Left lung (tissue), 4 donors: ENCODE measurements at regions not wholly inside any gene's neighbourhood (a gene's known extent, or its start where the extent isn't known, plus 50 kb on each side); places are given as distances from the start of the nearest gene placed in this dataset.

Experiments
- ATAC-seq: fragments of 200-7000 bp; cut with Tn5 transposase; one replicate; pipeline ENCODE4 v1.9.1; 2020; ENCODE audit warnings: moderate library complexity
- DNase-seq, 4 donors: peaks; one replicate each; pipeline ENCODE4 v3.0.0-alpha.2; 2013 to 2020
- H3K27ac ChIP-seq, 2 donors: fragments of 200-600 bp; sonication (generic) in 1 of 2; one replicate each; pipeline versions ENCODE4 v1.5.0 to v1.8.0; 2020 to 2021
- H3K27me3 ChIP-seq, 2 donors: fragments of 200-600 bp; sonication (generic) in 1 of 2; one replicate each; pipeline versions ENCODE4 v1.5.0 to v1.8.0; 2020 to 2021
- H3K36me3 ChIP-seq, 2 donors: fragments of 200-600 bp; sonication (generic) in 1 of 2; one replicate each; pipeline versions ENCODE4 v1.5.0 to v1.8.0; 2020 to 2021
- H3K4me1 ChIP-seq, 2 donors: fragments of 200-600 bp; one replicate each; pipeline ENCODE4 v1.8.0; 2021
- H3K4me3 ChIP-seq, 2 donors: fragments of 200-600 bp; sonication (generic) in 1 of 2; one replicate each; pipeline versions ENCODE4 v1.5.0 to v1.8.0; 2020 to 2021; ENCODE audit warnings: mild to moderate bottlenecking in 1 of 2
- H3K9me3 ChIP-seq, 2 donors: fragments of 200-600 bp; sonication (generic) in 1 of 2; one replicate each; pipeline versions ENCODE4 v1.5.0 to v1.8.0; 2020 to 2021
- CTCF ChIP-seq, 2 donors: fragments of 200-600 bp; sonication (generic) in 1 of 2; IDR thresholded peaks; one replicate each; pipeline versions ENCODE4 v1.5.0 to v1.8.0; 2021; ENCODE audit warnings: antibody characterized with exemption in 2 of 2
- intact Hi-C, 2 donors: fragments of 100-400 bp; cut with DNase I; formaldehyde crosslinking; loops; one replicate each; pipeline versions ENCODE4 v1.11.2 to v1.14.2; 2022
- donor health status: DM: no; HTN: yes; CAD: no.
- donor health status: DM: no; HTN: no; CAD: no.

GRCh38 chr2:41417511-41417910, 630.3 kb upstream of the PKDCC start:
- Histone ChIP-seq H3K36me3 (no peaks in the 10 kb centered on the region), H3K27me3 (no peaks in the 10 kb centered on the region), H3K27ac (no peak overlapping the region), H3K4me1 (no peaks in the 10 kb centered on the region), H3K4me3 (no peak overlapping the region), H3K9me3 (no peaks in the 10 kb centered on the region)
- TF ChIP-seq CTCF (IDR thresholded peaks at IDR 0.05), result no peak
- DNase-seq, result no peak
- intact Hi-C loops, result no loop called here
- ATAC-seq, result no peak

- no peaks in the 10 kb centered on the region for H3K27me3 ChIP-seq
- no peaks in the 10 kb centered on the region for H3K36me3 ChIP-seq
- ATAC-seq (peak; percentile 76), DNase-seq (peak in 1 of 4 donors; percentile 9)
- TF ChIP-seq CTCF (IDR thresholded peaks at IDR 0.05), result no peak
- H3K4me3 ChIP-seq, result no peak overlapping the region
- intact Hi-C loops, result no loop called here
- no peaks in the 10 kb centered on the region for H3K4me1 ChIP-seq
- no peaks in the 10 kb centered on the region for H3K9me3 ChIP-seq
- H3K27ac ChIP-seq, result no peak overlapping the region
Observed at GRCh38 chr2:41420219-41420618, 627.6 kb upstream of the PKDCC start.

- Histone ChIP-seq H3K4me1 (no peaks in the 10 kb centered on the region), H3K27ac (no peak overlapping the region), H3K4me3 (no peak overlapping the region), H3K36me3 (no peaks in the 10 kb centered on the region), H3K9me3 (no peaks in the 10 kb centered on the region), H3K27me3 (no peaks in the 10 kb centered on the region)
- DNase-seq (no peak), ATAC-seq (no peak)
- intact Hi-C loops, result no loop called here
- TF ChIP-seq CTCF (IDR thresholded peaks at IDR 0.05), result no peak
Observed at GRCh38 chr2:41420872-41421271, 626.9 kb upstream of the PKDCC start.

GRCh38 chr2:41431756-41432155, 616.1 kb upstream of the PKDCC start:
- no peak for TF ChIP-seq CTCF (IDR thresholded peaks at IDR 0.05)
- DNase-seq, result no peak

GRCh38 chr2:41432459-41432858, 615.4 kb upstream of the PKDCC start:
- peaks cover 0 to 8% of the 10 kb centered on the region in 2 donors for H3K9me3 ChIP-seq
- no peak for TF ChIP-seq CTCF (IDR thresholded peaks at IDR 0.05)
- no peaks in the 10 kb centered on the region for H3K36me3 ChIP-seq
- no peak overlapping the region for H3K27ac ChIP-seq
- intact Hi-C loops, result no loop called here
- ATAC-seq (no peak), DNase-seq (no peak)
- no peak overlapping the region for H3K4me3 ChIP-seq
- no peaks in the 10 kb centered on the region for H3K27me3 ChIP-seq
- H3K4me1 ChIP-seq, result no peaks in the 10 kb centered on the region

More at GRCh38 chr2:41431756-41432155, 616.1 kb upstream of the PKDCC start:
- no peaks in the 10 kb centered on the region for H3K27me3 ChIP-seq
- H3K4me1 ChIP-seq, result no peaks in the 10 kb centered on the region
- H3K36me3 ChIP-seq, result no peaks in the 10 kb centered on the region
- no peak for ATAC-seq
- intact Hi-C loops, result no loop called here
- no peak overlapping the region for H3K4me3 ChIP-seq
- H3K27ac ChIP-seq, result no peak overlapping the region
- H3K9me3 ChIP-seq, result peaks cover 0 to 3% of the 10 kb centered on the region in 2 donors
